ENCODE measurements at regions not wholly inside any gene's neighbourhood (a gene's known extent, or its start where the extent isn't known, plus 50 kb on each side); places are given as distances from the start of the nearest gene placed in this dataset.

GRCh38 chr1:89454845-89455521, 69.6 kb upstream of the LRRC8B start:
- ChIA-PET CTCF (interaction anchor here (0.7 to 7.1 kb wide), 15 partner anchors 13 to 588 kb away, joined by 3 to 75 read pairs (median 5); no protein-coding TSS in a partner anchor), POLR2A (no interaction called here)
- DNase-seq (ENCODE audit: low read depth, low spot score) = no peak
- H3K4me3 ChIP-seq (ENCODE audit: low read depth, low read length) = no peak overlapping the region
- TF ChIP-seq CTCF (IDR thresholded peaks at IDR 0.05; ENCODE audit: insufficient read depth, low read length, missing control alignments) = peak; percentile 50

GRCh38 chr1:89457046-89457445, 67.6 kb upstream of the LRRC8B start:
- no peak overlapping the region for H3K4me3 ChIP-seq (ENCODE audit: low read depth, low read length)
- DNase-seq (ENCODE audit: low read depth, low spot score) = no peak
- POLR2A ChIA-PET = no interaction called here
- CTCF ChIA-PET = interaction anchor here (0.9 to 7.1 kb wide), 9 partner anchors 11 to 803 kb away, joined by 3 to 75 read pairs (median 7); no protein-coding TSS in a partner anchor
- no peak for TF ChIP-seq CTCF (IDR thresholded peaks at IDR 0.05; ENCODE audit: insufficient read depth, low read length, missing control alignments)

GRCh38 chr1:89459081-89459480, 65.5 kb upstream of the LRRC8B start:
- no peak for DNase-seq (ENCODE audit: low read depth, low spot score)
- H3K4me3 ChIP-seq (ENCODE audit: low read depth, low read length) = no peak overlapping the region
- CTCF ChIA-PET = interaction anchor here (1.1 to 7.1 kb wide), 2 partner anchors 459 to 486 kb away, joined by 3 to 75 read pairs; no protein-coding TSS in a partner anchor
- POLR2A ChIA-PET = no interaction called here
- no peak for TF ChIP-seq CTCF (IDR thresholded peaks at IDR 0.05; ENCODE audit: insufficient read depth, low read length, missing control alignments)

- DNase-seq (ENCODE audit: low read depth, low spot score) = no peak
- ChIA-PET POLR2A (no interaction called here), CTCF (no interaction called here)
- TF ChIP-seq CTCF (IDR thresholded peaks at IDR 0.05; ENCODE audit: insufficient read depth, low read length, missing control alignments) = no peak
- H3K4me3 ChIP-seq (ENCODE audit: low read depth, low read length) = no peak overlapping the region
These were observed 64.3 kb upstream of the LRRC8B start for GRCh38 chr1:89460325-89460724.

- DNase-seq (ENCODE audit: low read depth, low spot score) = no peak
- ChIA-PET CTCF (no interaction called here), POLR2A (no interaction called here)
- TF ChIP-seq CTCF (IDR thresholded peaks at IDR 0.05; ENCODE audit: insufficient read depth, low read length, missing control alignments) = no peak
- H3K4me3 ChIP-seq (ENCODE audit: low read depth, low read length) = no peak overlapping the region
These were observed 62.4 kb upstream of the LRRC8B start for GRCh38 chr1:89462250-89462649.

- CTCF ChIA-PET = interaction anchor here (0.9 to 1.0 kb wide), 2 partner anchors 10 to 20 kb away, joined by 3 read pairs; no protein-coding TSS in a partner anchor
- POLR2A ChIA-PET = no interaction called here
These were observed 60.6 kb upstream of the LRRC8B start for GRCh38 chr1:89464008-89464407.

More at GRCh38 chr1:89464008-89464407, 60.6 kb upstream of the LRRC8B start:
- TF ChIP-seq CTCF (IDR thresholded peaks at IDR 0.05; ENCODE audit: insufficient read depth, low read length, missing control alignments) = no peak
- DNase-seq (ENCODE audit: low read depth, low spot score) = no peak
- H3K4me3 ChIP-seq (ENCODE audit: low read depth, low read length) = no peak overlapping the region
